Colon (tissue), 2 donors: ENCODE measurements at regions not wholly inside any gene's neighbourhood (a gene's known extent, or its start where the extent isn't known, plus 50 kb on each side); places are given as distances from the start of the nearest gene placed in this dataset.

Experiments
- FAIRE-seq: peaks from 2 replicates; lab custom pipeline; 2012; peaks lifted over from hg19 to GRCh38; lab: Jason Lieb, UNC
- donor health status: control.
- donor health status: control.

GRCh38 chr4:124478470-124478869 lies 234.1 kb downstream of the ANKRD50 start:
- FAIRE-seq = no peak

- no peak for FAIRE-seq
These were observed 232.5 kb downstream of the ANKRD50 start for GRCh38 chr4:124480061-124480460.

DNA sequence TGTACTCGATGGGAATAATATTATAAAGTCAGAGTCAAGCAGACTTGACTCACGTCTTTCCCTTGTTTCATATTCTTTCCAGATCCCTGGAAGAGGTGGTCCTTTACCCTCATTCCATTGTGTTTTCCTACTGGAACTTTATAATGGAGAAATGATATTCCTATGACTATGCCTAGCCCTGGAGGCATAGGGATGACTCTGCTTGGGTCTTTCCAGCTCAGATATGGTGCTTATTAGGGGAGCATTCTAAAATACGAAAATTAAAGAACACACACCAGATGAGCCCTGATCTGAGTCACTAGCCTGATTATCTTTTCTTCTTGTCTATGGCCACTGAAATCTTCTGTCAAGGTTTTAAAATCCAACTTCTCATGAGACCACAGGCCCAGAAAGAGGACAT lies 231.4 kb downstream of the ANKRD50 start:
- no peak for FAIRE-seq

DNA sequence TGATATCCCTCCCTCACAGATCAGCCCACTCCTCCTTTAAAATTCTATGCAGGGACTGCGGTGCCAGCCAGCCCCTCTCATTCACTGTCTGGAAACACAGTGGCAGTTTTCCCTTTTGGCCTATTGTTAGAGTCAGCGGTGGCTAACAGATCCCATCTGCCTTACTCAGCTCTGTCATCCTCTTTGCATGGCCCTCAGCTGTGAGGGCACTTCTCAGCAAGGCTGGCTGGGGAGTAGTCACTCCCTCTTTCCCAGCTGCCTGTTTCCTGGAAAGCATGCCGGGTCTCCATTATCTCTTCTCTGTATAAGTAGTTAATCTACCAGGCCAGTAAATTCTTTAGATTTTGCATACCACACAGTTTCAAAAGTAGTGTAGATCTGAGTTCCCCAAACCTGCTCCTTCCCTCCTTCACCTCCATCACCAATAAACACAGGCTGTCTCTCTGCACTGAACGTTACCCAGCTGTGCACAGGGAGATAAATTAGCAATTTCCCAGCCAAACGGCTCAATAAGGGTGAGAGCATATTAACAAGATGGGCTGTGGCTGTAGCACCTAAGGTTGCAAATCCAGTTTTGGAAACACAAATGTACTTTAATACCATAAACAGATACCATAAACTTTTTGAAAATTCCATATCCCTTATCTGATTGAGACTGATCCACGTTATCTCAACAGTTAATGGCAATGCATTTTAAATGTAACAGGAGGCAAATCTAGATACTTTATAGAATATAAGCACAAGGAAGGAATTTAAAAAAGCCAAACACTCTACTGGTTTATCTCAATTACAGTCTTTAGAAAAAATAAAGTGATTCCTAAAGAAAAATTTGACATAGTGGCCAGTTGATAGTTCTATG lies 229.3 kb downstream of the ANKRD50 start:
- no peak for FAIRE-seq

DNA sequence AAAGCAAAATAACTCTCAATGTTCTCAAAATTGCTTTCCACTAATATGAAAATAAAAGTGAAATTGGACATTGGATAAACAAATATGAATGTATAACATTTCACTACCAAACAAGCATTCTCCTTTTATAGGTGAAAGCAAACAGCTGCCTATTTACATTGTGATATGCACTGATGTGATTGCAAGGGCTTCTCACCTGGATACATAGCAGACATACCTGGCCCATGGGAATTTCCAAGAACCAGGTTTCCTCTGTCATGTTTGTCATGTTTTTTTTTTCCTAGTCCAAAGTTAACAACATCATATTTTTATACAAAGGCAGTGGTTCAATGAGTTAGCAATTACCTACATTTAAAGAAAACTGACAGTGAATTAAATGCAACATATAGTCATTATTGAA lies 228.5 kb downstream of the ANKRD50 start:
- FAIRE-seq = no peak

- FAIRE-seq = no peak
These were observed 227.6 kb downstream of the ANKRD50 start for GRCh38 chr4:124484940-124485339.

DNA sequence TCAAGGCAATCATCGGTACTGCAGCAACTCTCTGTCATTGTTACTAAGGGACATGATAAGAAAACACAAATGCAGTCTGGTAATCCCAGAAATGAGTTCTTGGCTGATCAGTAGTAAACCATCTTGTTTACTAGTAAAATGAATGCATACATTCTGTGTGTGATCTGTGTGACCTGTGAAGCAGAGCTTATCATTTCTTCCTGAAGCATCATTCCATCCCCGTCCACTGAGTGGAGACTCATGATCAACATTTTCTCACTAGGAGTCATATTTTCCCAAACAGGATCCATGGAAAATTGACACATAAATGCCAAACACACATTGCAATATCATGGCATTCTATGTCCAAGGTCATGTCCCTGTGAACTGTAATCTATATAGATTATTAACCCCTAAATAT lies 226.1 kb downstream of the ANKRD50 start:
- no peak for FAIRE-seq

DNA sequence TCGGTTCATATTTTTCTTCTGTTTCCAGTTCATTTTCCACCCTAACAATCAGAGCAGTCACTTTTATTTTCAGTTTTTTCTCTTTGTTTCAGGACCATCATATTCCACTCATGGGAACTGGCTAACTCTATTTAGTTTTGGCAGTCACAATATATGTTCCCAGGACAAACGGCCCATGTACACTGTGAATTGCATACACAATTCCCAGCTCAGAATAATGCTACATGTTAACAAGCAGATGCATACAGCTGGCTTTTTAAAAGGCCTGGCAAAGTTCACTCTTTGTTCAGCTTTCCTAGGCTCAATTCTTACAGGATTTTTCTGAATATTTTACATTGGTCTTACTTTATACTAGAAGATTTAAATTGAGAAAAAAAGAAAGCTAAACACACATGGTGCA lies 224.9 kb downstream of the ANKRD50 start:
- no peak for FAIRE-seq

DNA sequence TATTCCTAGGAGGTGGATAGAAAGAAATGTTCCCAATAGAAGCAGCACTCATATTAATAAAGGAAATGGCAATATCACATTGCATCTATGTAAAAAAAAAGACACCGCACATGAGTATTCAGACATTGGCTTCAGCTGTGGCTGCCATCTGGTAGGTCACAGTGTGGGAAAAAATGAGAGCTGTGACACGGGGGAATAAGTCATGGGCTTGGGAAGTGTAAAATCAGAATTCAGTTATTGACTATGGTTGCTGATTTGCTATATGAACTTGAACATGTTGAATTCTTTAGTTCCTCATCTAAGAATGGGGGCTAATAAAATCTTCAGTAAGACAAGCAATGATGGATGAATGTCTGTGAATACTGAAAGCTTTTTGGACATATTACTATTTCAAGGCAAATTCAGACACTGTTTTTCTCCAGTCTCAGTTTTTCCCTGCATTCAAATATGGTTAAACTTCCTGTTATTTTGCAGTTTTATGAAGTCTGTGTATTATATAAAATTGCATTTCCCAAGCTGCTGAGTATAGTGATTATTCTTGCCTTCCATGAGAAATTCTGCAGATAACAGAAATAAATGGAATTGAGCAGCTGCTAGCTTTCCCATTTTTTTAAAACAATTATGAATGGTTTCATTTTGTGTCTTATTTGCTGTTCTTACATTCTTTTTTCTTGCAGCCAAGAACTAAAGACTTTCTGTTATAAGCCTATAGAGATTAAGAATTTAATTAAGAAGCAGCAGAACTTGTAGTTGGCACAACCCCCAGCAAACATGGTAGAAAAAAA lies 221.0 kb downstream of the ANKRD50 start:
- FAIRE-seq = no peak

GRCh38 chr4:124499261-124499660 lies 213.3 kb downstream of the ANKRD50 start:
- no peak for FAIRE-seq

DNA sequence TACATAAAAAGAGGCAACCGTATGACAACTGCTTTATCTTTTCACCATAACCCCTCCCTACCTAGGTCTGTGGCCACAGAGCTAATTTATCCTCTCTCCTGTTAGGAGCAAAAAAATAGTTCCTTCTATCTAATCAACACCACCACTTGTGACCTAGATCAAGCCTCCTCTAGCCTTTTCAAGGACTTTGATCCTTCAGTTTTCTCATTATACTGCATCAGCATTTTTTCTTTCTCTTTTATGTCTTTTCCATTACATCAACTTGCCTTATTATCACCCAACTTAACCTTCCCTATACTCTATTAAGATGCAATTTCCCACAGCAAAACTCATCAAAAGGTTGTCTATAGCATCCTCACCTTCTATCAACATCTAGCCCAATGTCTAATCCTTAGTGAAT lies 211.0 kb downstream of the ANKRD50 start:
- FAIRE-seq = no peak

DNA sequence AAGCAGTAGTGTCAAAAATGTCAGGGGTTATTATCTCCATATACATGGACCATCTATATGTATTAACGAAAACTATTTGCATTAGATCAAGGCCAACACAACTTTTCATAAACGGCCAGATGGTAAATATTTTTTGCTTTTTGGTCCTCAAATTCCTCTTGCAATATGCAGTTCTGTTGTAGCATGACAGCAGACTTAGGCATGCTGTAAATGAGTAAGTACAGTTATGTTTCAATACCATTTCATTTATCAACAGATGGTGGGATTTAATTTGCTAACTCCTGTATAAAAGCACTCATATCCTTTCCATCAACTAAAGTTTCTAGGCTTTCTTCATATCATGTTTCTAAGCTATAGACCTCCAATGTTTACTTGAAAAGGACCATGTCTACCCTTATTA lies 208.1 kb downstream of the ANKRD50 start:
- no peak for FAIRE-seq

DNA sequence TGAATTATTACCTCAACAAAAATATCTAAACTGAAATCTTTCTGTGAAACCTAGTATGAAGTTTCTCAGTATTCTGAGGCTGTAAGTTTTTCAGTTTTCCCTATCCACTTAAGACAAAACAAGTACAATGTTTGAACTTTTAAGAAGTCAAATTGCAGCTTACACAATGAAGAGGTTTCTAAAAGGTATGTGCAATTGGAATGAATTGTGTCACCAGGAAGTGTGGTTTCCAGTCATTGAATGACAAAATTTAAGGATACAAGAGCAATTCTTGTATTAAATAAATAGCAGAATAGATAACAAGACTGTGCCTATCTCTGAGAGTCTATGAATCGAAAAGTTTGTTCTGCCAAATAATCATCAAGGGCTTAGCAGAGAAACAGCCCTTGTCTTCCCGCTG lies 207.3 kb downstream of the ANKRD50 start:
- no peak for FAIRE-seq

DNA sequence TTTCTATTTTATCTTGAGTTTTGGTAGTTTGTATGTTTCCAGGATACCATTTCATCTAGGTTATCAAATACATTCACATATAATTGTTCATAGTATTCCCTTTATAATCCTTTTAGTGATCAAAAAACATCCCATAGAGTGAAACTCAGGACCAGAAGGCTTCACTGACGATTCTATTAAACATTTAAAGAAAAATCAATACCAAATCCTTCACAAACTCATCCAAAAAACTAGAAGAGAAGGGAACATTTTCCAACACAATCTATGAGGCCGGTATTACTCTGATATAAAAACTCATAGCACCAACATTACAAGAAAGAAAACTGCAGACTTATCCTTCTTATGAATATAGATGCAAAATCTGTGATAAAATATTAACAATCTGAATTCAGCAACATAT lies 203.4 kb downstream of the ANKRD50 start:
- FAIRE-seq = no peak

DNA sequence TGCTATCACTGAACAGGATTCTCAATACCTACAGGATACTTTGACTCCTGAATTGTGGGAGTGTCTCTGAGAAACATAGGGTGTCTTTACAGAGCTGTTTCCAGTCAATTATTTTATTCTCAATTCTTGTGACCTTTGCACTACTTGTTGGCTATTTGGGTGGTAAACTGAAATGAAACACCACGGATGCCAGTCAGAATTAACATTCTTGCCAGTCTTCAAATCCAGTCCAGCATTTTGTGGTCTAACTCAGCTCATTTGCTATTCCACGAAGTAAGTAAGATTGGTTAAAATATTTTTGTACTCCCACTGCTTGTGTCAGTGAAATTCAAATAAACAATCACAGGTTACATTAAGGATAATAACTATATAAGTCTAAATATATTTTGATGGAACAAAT lies 197.9 kb downstream of the ANKRD50 start:
- no peak for FAIRE-seq

DNA sequence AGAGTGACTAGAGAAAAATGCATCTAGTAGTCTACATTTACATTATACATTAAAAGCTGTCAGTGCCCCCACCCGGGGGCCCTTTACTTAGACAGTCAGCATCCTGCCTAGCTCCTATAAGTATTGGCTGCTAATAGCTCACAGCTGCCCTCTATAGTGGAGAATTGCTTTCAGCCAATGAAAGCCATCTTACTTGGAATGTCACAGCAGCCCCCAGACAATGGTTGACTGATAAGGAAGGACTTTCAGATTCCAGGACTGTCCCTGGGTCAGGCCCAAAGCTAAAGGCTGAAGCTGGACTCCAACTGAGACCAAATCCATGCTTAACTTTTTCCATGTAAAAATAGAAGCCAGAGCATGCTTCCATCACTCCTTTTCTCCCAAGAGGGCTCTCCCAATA lies 196.9 kb downstream of the ANKRD50 start:
- FAIRE-seq = no peak

DNA sequence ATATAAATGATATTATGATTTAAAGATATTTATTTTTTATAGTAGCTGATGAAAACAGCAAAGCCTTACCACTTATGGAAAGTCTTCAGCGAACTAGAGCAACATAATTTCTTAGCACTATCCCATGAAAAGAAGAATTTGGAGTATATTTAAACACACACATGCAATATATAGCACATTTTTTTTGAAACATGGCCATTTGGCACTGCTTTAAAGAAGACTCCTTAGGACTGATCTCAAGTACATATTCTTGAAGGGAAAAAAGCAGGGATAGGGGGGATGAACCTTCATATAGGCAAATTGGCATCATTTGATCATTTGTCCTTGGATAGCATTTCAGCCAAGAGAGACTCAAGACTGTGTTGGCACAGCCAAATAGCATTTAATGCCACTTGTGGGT lies 193.3 kb downstream of the ANKRD50 start:
- no peak for FAIRE-seq

GRCh38 chr4:124523816-124524215 lies 188.7 kb downstream of the ANKRD50 start:
- FAIRE-seq = no peak

DNA sequence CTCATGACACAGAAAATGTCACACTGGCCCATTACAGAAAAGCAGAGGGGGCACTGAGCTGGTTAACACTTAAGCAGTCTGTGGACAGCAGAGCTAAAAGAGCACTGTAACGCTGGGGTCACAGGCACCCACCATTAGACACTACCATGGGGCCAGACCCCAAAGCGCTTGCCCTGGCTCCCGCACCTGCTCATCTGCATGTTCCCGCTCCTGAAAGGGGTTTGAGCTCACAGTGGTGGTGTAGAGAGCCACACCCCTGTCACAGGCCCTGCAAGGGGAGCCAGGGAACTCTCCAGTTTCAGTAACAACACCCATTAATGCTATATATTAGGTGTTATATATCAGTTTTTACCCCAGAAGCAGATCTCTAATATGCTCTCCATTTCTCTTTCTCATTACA lies 187.0 kb downstream of the ANKRD50 start:
- FAIRE-seq = no peak

DNA sequence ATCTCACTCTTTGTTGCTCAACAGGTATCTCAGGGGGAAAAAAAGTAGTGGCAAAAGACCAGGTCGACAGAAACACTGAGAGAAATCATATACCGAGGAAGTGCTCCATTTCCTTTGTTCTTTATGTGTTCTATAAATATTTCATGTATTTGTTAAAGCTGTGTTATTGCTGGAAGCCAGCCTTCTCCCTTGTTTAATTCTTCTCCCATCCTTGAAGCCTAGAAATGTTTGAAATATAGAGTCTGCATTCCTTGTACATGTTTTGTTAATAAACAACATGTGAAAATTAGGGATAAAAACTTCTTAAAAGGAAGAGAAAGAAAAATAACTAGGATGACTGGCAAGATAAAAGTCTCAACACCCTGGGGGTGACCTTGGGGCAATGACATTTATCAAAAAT lies 186.2 kb downstream of the ANKRD50 start:
- no peak for FAIRE-seq

- FAIRE-seq = no peak
These were observed 185.8 kb downstream of the ANKRD50 start for GRCh38 chr4:124526769-124527168.

- FAIRE-seq = no peak
These were observed 185.2 kb downstream of the ANKRD50 start for GRCh38 chr4:124527364-124527763.

GRCh38 chr4:124529131-124529530 lies 183.4 kb downstream of the ANKRD50 start:
- FAIRE-seq = no peak
